DMS114 treated with DMSO at 0.1 percent for 48 hours (cell line): ENCODE measurements at regions not wholly inside any gene's neighbourhood (a gene's known extent, or its start where the extent isn't known, plus 50 kb on each side); places are given as distances from the start of the nearest gene placed in this dataset.

Source experiments
- DNase-seq: peaks from one replicate; lab custom pipeline; 2025; ENCODE audit not compliant: unreplicated experiment; lab: John Stamatoyannopoulos, UW

DNA sequence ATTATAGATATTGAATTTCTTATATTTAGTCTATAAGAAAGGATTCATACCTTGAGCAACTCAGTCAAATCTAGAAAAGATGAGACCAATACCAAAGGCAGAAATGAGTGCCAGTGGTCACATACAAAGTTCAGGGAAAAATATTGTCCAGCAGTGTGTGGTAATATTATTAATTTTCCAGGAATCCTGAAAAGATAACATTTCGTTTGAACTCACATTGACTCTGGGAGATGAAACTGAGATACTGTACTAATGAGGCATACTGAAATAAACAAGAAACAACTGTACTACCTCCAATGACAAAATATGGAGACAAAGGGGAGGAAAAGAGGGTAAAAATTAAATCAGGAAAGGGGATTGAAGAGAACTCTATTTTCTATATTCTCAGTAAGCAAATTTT is 212.4 kb downstream of the TRAM1L1 start:
- DNase-seq = no peak

- DNase-seq = no peak
These were observed 213.1 kb downstream of the TRAM1L1 start for GRCh38 chr4:116872308-116872707.

DNA sequence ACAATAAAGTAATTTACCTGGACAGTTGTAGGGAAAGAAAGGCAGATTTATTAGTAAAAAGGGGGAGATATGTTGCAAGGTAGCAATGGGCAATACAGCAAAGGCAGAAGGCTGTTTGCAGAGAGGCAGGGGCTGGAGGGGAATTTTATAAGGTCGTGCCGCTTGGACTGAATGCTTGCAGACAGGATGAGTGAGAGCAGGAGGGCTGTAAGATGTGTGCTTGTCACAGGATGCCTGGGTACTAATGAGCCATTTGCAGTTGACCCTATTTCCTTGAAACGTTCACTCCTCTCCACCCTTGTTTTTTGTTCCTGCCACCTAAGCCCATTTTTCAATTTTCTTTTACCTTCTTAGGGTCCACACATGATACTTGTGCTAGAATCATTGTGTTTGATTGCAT is 214.7 kb downstream of the TRAM1L1 start:
- no peak for DNase-seq

GRCh38 chr4:116866106-116866505 is 219.3 kb downstream of the TRAM1L1 start:
- DNase-seq = no peak

DNA sequence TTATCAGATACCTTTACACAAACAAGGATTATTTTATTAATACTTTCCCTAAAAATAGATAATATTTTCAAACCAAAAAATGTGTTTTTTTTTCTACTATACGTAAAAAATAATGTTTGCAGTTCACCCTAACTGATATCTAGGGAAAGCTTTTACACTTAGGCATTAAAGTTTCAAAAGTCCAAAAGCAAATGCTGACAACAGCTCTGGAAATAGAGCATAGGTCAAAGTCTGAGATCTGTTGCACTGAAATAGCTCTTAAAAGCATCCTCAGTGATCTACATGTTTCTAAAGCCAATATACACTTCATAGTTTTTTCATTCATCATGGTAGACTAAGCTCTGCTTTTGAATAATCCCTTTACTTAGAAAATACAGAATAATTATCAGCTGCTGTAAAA is 222.8 kb downstream of the TRAM1L1 start:
- DNase-seq = no peak

DNA sequence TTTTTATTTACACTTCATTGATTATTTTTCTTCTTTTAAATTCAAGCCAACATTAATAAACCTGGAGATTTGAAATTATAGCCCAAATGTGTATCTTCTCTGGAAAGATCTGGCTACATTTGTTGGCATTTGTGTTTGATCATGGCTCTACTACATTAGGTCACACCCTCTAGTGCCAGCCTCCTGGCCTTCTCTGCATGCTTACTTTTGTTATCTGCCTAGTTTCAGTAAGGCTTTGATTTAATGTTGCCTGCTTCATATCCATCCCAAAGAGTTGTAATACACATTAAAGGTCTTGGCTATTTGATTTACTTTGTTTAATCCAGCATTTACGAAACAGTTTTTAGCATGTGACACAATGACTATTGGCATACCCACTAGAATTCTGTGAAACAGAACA is 224.5 kb downstream of the TRAM1L1 start:
- DNase-seq = no peak

DNA sequence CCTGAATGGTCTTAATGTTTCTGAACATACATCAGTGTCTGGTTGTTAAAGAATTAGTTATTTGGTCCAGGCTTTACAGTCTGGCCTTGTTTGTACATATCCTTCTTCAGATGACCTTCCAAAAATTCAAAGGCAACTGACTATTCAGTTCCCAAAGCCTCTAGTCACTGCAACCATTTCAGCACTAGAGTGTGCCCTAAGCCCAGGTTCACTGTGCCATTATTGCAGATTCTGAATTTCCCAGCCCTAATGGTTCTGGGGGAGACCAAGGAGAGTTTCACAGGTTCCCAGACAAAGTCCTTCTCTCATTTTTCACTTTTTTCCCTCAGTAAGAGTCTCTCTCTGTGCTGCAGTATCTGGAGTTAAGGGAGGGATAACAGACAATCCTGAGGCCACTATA is 235.8 kb downstream of the TRAM1L1 start:
- no peak for DNase-seq

GRCh38 chr4:116847616-116848015 is 237.8 kb downstream of the TRAM1L1 start:
- no peak for DNase-seq

GRCh38 chr4:116839826-116840225 is 245.6 kb downstream of the TRAM1L1 start:
- no peak for DNase-seq

GRCh38 chr4:116838609-116839008 is 246.8 kb downstream of the TRAM1L1 start:
- no peak for DNase-seq

- no peak for DNase-seq
These were observed 256.2 kb downstream of the TRAM1L1 start for GRCh38 chr4:116829187-116829586.

DNA sequence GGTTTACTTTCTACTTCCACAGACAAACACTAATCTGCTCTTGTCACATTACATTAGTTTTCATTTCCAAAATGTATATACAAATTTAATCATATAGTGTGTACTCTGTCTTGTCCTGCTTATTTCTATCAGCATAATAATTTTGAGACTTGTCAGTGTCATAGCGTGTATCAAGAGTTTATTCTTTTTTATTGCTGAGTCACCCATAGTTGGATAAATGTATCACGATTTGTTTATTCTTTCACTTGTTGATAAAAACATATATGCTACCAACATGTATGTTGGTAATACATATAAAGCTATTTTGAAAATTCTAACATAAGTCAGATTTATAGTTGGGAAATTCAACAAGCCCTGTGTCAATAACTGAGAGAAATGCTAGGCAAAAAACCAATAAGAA is 261.2 kb downstream of the TRAM1L1 start:
- no peak for DNase-seq

DNA sequence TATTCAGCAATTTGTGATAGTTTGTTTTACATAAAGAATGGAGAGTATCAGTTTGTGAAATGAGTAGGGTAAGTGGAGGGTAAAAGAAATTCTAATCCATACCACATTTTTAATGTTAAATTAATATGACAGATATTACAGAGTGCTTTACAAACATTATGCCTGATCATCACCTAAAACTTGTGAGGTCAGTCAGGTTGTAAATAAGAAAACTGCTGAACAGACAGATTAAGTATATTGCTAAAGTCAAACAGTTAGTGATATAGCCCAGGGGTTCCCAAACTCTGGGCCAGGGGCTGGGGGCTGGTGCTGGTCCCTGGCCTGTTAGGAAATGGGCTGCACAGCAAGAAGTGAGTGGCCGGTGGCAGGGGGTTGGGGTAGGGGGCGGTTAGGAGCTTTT is 273.6 kb downstream of the TRAM1L1 start:
- no peak for DNase-seq

DNA sequence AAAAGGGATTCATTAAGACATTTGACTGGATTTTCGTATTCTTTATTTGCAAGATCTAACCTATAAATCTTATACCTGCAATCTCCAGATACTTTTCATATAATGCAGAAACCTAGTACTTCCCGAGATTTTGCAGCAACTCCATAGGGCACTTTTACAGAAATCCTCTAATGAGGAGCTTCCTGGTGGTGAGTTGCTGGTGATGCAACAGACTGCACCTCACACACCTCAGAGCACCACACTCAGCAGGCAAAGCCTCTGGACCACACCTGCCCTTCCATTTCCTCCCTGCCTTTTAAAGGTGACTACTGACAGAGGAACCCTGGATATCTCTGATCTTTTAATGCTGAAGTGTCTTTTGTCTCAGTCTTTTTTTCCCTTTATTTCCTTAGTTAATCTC is 289.4 kb downstream of the TRAM1L1 start:
- no peak for DNase-seq

DNA sequence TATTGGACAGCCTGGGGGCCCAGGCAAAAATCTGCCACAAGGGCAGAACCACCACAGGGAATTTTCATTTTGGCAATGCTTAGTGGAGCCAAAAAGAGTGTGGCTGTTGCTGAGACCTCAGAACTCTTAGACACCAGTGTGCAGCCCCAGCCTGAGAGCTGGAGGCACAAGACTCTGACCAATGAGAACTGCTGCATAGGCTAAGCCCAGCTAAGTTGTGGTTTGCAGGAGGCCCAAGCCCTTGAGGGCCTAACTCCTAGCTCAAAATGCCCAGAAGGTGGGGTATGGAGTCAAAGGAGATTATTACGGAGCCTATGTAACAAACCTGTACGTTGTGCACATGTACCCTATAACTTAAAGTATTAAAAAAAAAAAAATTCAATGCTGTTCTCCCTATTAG is 296.7 kb downstream of the TRAM1L1 start:
- no peak for DNase-seq

GRCh38 chr4:116755051-116755450 is 330.3 kb downstream of the TRAM1L1 start:
- no peak for DNase-seq

- no peak for DNase-seq
These were observed 333.3 kb downstream of the TRAM1L1 start for GRCh38 chr4:116752027-116752426.

DNA sequence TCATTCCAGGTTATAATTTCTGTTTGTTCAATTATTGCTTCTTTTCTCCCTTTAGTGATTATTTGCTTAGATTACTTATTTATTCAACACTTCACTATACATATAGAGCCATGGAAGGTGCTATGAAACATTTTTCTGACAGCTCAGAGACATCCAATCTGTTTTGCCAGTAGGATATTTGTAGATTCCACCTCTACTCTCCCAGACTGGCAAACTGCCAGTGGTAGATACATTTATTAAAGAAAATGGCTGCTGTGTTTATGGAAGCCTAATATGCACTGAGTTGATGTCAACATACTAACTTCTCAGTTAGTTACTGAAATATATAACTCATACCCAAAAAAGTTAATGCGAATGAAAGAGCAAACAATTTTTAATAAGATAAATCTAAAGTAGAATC is 348.6 kb downstream of the TRAM1L1 start:
- DNase-seq = no peak

GRCh38 chr4:116734178-116734577 is 351.2 kb downstream of the TRAM1L1 start:
- no peak for DNase-seq

DNA sequence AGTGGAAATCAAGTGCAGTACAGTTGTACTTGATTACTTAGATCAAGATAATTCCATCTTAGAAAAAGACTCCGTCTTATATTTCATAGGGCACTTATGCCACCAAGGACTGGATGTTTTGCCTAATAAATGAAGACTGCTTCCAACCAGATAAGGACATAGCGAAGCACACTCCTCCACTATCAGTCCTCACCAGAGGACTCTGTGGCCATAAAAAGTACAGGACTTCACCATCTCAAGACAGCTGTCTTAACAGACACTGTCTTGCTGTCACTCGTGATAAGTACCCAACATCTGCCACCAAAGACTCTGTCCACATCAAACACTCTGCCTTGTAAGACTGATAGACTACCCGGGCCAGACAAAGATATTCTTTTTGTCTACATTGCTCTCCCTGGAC is 352.0 kb downstream of the TRAM1L1 start:
- no peak for DNase-seq

- DNase-seq = no peak
These were observed 358.9 kb downstream of the TRAM1L1 start for GRCh38 chr4:116726523-116726922.

DNA sequence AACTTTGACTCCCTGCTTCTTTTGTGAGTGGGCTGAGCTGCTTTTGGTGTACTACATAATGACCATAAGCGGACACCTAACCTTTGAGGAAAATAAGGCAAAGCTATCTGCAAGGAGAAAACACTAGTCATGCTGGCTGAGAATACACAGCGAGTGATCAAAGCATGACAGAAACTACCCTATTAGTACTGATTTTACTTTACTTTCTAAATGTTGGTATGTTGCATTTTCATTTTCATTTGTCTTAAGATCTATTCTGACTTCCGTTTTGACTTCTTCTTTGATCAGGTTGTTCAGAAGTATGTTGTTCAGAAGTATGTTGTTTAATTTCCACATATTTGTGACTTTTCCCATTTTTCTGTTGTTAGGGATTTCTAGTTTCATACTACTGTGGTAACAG is 361.1 kb downstream of the TRAM1L1 start:
- DNase-seq = no peak

GRCh38 chr4:116705466-116705865 is 379.9 kb downstream of the TRAM1L1 start:
- no peak for DNase-seq

GRCh38 chr4:116702949-116703348 is 382.4 kb downstream of the TRAM1L1 start:
- no peak for DNase-seq
